Peyer's patch (tissue), 4 donors: ENCODE measurements at regions not wholly inside any gene's neighbourhood (a gene's known extent, or its start where the extent isn't known, plus 50 kb on each side); places are given as distances from the start of the nearest gene placed in this dataset.

ENCODE experiments used
- DNase-seq, 3 donors: peaks; one replicate each; pipeline ENCODE4 v3.0.0-alpha.2; 2017 to 2019
- H3K27ac ChIP-seq, 4 donors: fragments of 200-600 bp; sonication (generic); one replicate each; pipeline ENCODE4 v1.5.1; 2016 to 2019
- H3K27me3 ChIP-seq, 2 donors: fragments of 200-600 bp; sonication (generic); one replicate each; pipeline ENCODE4 v1.5.1; 2019
- H3K36me3 ChIP-seq, 3 donors: fragments of 200-600 bp; sonication (generic); one replicate each; pipeline ENCODE4 v1.5.1; 2016 to 2019
- H3K4me1 ChIP-seq, 4 donors: fragments of 200-600 bp; sonication (generic); one replicate each; pipeline ENCODE4 v1.5.1; 2016 to 2019
- H3K4me3 ChIP-seq, 4 donors: fragments of 200-600 bp; sonication (generic); 1 replicate in 3 of 4; 2 replicates in 1 of 4; pipeline ENCODE4 v1.5.1; 2016 to 2019; ENCODE audit warnings: mild to moderate bottlenecking in 1 of 4
- H3K9me3 ChIP-seq, 4 donors: fragments of 200-600 bp; sonication (generic); one replicate each; pipeline ENCODE4 v1.5.1; 2016 to 2019; ENCODE audit warnings: mild to moderate bottlenecking in 1 of 4
- CTCF ChIP-seq, 6 experiments: fragments of 450-650 bp in 4 of 6; fragments of 200-600 bp in 2 of 6; sonication (generic) in 1 of 6; IDR thresholded peaks; one replicate each; pipeline ENCODE4 v1.5.1; 2017 to 2019; ENCODE audit warnings: antibody characterized with exemption in 6 of 6, mild to moderate bottlenecking in 3 of 6, moderate library complexity in 1 of 6
- POLR2A ChIP-seq, 2 donors: fragments of 450-650 bp; IDR thresholded peaks; one replicate each; pipeline ENCODE4 v1.5.1; 2017; ENCODE audit warnings: antibody characterized with exemption in 2 of 2, mild to moderate bottlenecking in 2 of 2, moderate library complexity in 2 of 2

GRCh38 chr13:47826471-47826870, 174.6 kb downstream of the SUCLA2 start:
- DNase-seq, result no peak

GRCh38 chr13:47822036-47822435, 179.0 kb downstream of the SUCLA2 start:
- Histone ChIP-seq H3K27ac (no peak overlapping the region), H3K4me3 (no peak overlapping the region), H3K9me3 (no peaks in the 10 kb centered on the region), H3K36me3 (no peaks in the 10 kb centered on the region), H3K4me1 (no peaks in the 10 kb centered on the region), H3K27me3 (no peaks in the 10 kb centered on the region)
- DNase-seq, result no peak
- no peak for TF ChIP-seq POLR2A (IDR thresholded peaks at IDR 0.05)
- TF ChIP-seq CTCF (IDR thresholded peaks at IDR 0.05), result no peak

More at GRCh38 chr13:47826471-47826870, 174.6 kb downstream of the SUCLA2 start:
- Histone ChIP-seq H3K36me3 (no peaks in the 10 kb centered on the region), H3K27me3 (no peaks in the 10 kb centered on the region), H3K4me3 (no peak overlapping the region), H3K27ac (no peak overlapping the region), H3K4me1 (no peaks in the 10 kb centered on the region), H3K9me3 (no peaks in the 10 kb centered on the region)
- no peak for TF ChIP-seq POLR2A (IDR thresholded peaks at IDR 0.05)

- Histone ChIP-seq H3K27me3 (no peaks in the 10 kb centered on the region), H3K9me3 (no peaks in the 10 kb centered on the region), H3K27ac (no peak overlapping the region), H3K4me3 (no peak overlapping the region), H3K4me1 (no peaks in the 10 kb centered on the region), H3K36me3 (no peaks in the 10 kb centered on the region)
- no peak for DNase-seq
- TF ChIP-seq POLR2A (IDR thresholded peaks at IDR 0.05) (no peak), CTCF (IDR thresholded peaks at IDR 0.05) (no peak)
Measured at GRCh38 chr13:47816831-47817230, 184.2 kb downstream of the SUCLA2 start.

GRCh38 chr13:47813718-47814117, 187.4 kb downstream of the SUCLA2 start:
- Histone ChIP-seq H3K27me3 (no peaks in the 10 kb centered on the region), H3K27ac (no peak overlapping the region), H3K36me3 (no peaks in the 10 kb centered on the region), H3K4me1 (no peaks in the 10 kb centered on the region), H3K9me3 (no peaks in the 10 kb centered on the region), H3K4me3 (no peak overlapping the region)
- TF ChIP-seq CTCF (IDR thresholded peaks at IDR 0.05), result no peak
- no peak for TF ChIP-seq POLR2A (IDR thresholded peaks at IDR 0.05)
- DNase-seq, result no peak

GRCh38 chr13:47809411-47809810, 191.7 kb downstream of the SUCLA2 start:
- DNase-seq, result no peak
- no peaks in the 10 kb centered on the region for H3K4me1 ChIP-seq
- H3K36me3 ChIP-seq, result no peaks in the 10 kb centered on the region
- no peak for TF ChIP-seq CTCF (IDR thresholded peaks at IDR 0.05)
- H3K27me3 ChIP-seq, result no peaks in the 10 kb centered on the region
- no peak overlapping the region for H3K4me3 ChIP-seq
- no peaks in the 10 kb centered on the region for H3K9me3 ChIP-seq
- H3K27ac ChIP-seq, result no peak overlapping the region

GRCh38 chr13:47803131-47803530, 197.9 kb downstream of the SUCLA2 start:
- Histone ChIP-seq H3K4me1 (no peaks in the 10 kb centered on the region), H3K9me3 (no peaks in the 10 kb centered on the region), H3K27ac (no peak overlapping the region), H3K27me3 (no peaks in the 10 kb centered on the region), H3K4me3 (no peak overlapping the region), H3K36me3 (no peaks in the 10 kb centered on the region)
- TF ChIP-seq POLR2A (IDR thresholded peaks at IDR 0.05), result no peak
- TF ChIP-seq CTCF (IDR thresholded peaks at IDR 0.05), result no peak
- DNase-seq, result no peak
